ENCODE measurements at regions not wholly inside any gene's neighbourhood (a gene's known extent, or its start where the extent isn't known, plus 50 kb on each side); places are given as distances from the start of the nearest gene placed in this dataset.

DNA sequence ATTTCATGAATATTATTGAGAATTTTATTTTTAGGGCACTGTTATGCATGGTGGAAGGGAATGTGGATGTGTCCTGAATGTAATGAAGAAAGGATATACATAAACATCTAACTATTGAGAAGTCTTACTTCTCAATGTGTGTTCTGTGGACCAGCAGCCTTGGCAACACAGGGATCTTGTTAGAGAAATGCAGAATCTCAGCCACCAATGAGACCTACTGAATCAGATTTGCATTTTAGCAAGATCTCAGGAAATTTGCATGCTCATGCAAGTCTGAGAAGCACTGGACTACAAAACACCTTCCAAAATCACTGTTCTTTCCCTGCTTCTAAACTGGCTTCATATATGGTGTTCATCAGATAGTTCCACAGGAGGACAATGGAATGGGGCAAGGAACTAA is 139.7 kb upstream of the WDFY3 start:
- peaks cover 2 to 10% of the 10 kb centered on the region in 2 experiments for H3K27me3 ChIP-seq (ENCODE audit: control insufficient read depth in 2 of 2, insufficient read depth in 2 of 2, low read length in 2 of 2)
- H2AFZ ChIP-seq (ENCODE audit: low read depth, low read length): no peak overlapping the region
- no peak for TF ChIP-seq JUN (IDR thresholded peaks at IDR 0.05; ENCODE audit: borderline replicate concordance, insufficient read depth, insufficient read length, low read depth)
- TF ChIP-seq, protein P1, sequence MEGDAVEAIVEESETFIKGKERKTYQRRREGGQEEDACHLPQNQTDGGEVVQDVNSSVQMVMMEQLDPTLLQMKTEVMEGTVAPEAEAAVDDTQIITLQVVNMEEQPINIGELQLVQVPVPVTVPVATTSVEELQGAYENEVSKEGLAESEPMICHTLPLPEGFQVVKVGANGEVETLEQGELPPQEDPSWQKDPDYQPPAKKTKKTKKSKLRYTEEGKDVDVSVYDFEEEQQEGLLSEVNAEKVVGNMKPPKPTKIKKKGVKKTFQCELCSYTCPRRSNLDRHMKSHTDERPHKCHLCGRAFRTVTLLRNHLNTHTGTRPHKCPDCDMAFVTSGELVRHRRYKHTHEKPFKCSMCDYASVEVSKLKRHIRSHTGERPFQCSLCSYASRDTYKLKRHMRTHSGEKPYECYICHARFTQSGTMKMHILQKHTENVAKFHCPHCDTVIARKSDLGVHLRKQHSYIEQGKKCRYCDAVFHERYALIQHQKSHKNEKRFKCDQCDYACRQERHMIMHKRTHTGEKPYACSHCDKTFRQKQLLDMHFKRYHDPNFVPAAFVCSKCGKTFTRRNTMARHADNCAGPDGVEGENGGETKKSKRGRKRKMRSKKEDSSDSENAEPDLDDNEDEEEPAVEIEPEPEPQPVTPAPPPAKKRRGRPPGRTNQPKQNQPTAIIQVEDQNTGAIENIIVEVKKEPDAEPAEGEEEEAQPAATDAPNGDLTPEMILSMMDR (IDR thresholded peaks at IDR 0.05; ENCODE audit: extremely low read depth in 1 of 2, insufficient read depth in 1 of 2, low read depth in 1 of 2, low read length in 2 of 2): no peak
- TF ChIP-seq POLR2A (IDR thresholded peaks at IDR 0.05; ENCODE audit: low read depth, low read length): no peak
- no peak for TF ChIP-seq POLR2AphosphoS5 (IDR thresholded peaks at IDR 0.05; ENCODE audit: insufficient read depth, low read depth, low read length)
- TF ChIP-seq FOS (IDR thresholded peaks at IDR 0.05; ENCODE audit: borderline replicate concordance, insufficient read depth, low read length): no peak
- TF ChIP-seq GATA2 (IDR thresholded peaks at IDR 0.05; ENCODE audit: insufficient read depth, insufficient read length, low read depth, low read length): no peak
- no peak for TF ChIP-seq EZH2 (IDR thresholded peaks at IDR 0.05; ENCODE audit: borderline replicate concordance, low read depth, low read length, severe bottlenecking)
- TF ChIP-seq MYC (IDR thresholded peaks at IDR 0.05; ENCODE audit: low read depth, low read length): no peak
- TF ChIP-seq MAX (IDR thresholded peaks at IDR 0.05; ENCODE audit: insufficient read depth, insufficient read length): no peak
- no peaks in the 10 kb centered on the region for H3K9me3 ChIP-seq (replicated peaks; ENCODE audit: control insufficient read depth, insufficient read depth, low read length)
- intact Hi-C loops (cut with micrococcal nuclease) (no loop called here), dilution Hi-C loops (cut with MboI; ENCODE audit: extremely low pct_ligation_motif_present, low sequenced_read_pairs) (no loop called here)
- H3K27ac ChIP-seq (ENCODE audit: insufficient read depth, low read depth, low read length): no peak overlapping the region
- H4K20me1 ChIP-seq (replicated peaks; ENCODE audit: control insufficient read depth, extremely low read depth, insufficient read depth, low read length): no peaks in the 10 kb centered on the region
- no peaks in the 10 kb centered on the region for H3K79me2 ChIP-seq (ENCODE audit: control insufficient read depth, insufficient read depth, low read length)
- FAIRE-seq (no peak), DNase-seq (ENCODE audit: low read depth, low spot score) (no peak)
- no peaks in the 10 kb centered on the region for H3K4me1 ChIP-seq (ENCODE audit: control insufficient read depth, extremely low read depth, insufficient read depth, low read length)
- H3K4me2 ChIP-seq (ENCODE audit: insufficient read depth, low read length): no peak overlapping the region
- no peak overlapping the region for H3K4me3 ChIP-seq (replicated peaks in 1 of 3; ENCODE audit: insufficient read depth in 1 of 3, low read depth in 1 of 3, low read length in 3 of 3)
- BruUV-seq (replicated peaks): no TSS peak
- no peaks in the 10 kb centered on the region for H3K9me1 ChIP-seq (replicated peaks; ENCODE audit: control insufficient read depth, extremely low read depth, insufficient read depth, low read length)
- no peaks in the 10 kb centered on the region for H3K36me3 ChIP-seq (ENCODE audit: control insufficient read depth in 2 of 2, extremely low read depth in 1 of 2, insufficient read depth in 2 of 2, low read length in 2 of 2)
- CTCF ChIA-PET: interaction anchor here (1.4 to 2.8 kb wide), 2 partner anchors 10 to 21 kb away, joined by 3 to 9 read pairs; no protein-coding TSS in a partner anchor
- POLR2A ChIA-PET: no interaction called here
- H3K9ac ChIP-seq (replicated peaks; ENCODE audit: extremely low read depth, insufficient read depth, low read length): no peak overlapping the region
